Amniotic epithelial cell (primary cell): ENCODE measurements at regions not wholly inside any gene's neighbourhood (a gene's known extent, or its start where the extent isn't known, plus 50 kb on each side); places are given as distances from the start of the nearest gene placed in this dataset.

Source experiments
- DNase-seq: peaks from one replicate; pipeline ENCODE4 v3.0.0-alpha.2; 2010; ENCODE audit warnings: low read depth

- DNase-seq = no peak
Measured at GRCh38 chr1:212190169-212190568, 95.0 kb upstream of the PPP2R5A start.

DNA sequence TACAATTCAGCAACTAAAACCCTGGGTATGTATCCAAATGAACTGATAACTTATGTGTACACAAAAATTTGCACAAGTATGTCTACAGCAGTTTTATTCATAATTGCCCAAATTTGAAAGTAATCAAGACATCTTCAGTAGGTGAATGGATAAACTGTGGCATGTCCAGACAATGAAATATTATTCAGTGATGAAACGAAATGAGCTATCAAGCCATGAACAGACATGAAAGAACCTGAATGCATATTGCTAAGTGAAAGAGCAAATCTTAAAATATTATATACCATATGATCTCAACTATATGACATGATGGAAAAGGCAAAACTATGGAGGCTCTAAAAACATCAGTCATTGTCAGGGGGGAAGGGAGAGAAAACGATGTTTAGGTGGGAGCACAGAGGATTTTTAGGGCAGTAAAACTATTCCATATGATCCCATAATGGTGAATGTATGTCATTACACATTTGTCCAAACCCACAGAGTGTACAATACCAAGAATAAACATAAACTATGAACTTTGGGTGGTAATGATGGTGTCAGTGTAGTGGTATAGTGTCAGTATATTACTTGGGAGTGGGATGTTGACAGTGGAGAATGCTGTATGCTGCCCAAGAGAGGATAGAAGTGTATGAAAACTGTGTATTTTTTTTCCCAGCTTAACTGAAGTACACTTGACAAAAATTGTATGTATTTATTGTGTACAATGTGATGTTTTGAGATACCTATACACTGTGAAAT, 92.8 kb upstream of the PPP2R5A start:
- no peak for DNase-seq

DNA sequence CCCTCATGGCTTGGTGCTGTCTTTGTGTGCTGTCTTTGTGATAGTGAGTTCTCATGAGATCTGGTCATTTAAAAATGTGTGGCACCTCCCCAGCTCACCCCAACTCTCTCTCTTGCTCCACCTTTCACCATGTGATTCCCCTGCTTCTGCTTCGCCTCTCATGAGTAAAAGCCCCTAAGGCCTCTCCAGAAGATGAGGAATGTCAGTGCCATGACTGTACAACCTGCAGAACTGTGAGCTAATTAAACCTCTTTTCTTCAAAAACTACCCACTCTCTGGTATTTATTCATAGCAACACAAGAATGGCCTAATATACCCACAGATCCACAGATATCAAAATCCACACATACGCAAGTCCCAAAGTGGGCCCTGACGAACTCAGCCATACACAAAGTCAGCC, 88.9 kb upstream of the PPP2R5A start:
- no peak for DNase-seq

DNA sequence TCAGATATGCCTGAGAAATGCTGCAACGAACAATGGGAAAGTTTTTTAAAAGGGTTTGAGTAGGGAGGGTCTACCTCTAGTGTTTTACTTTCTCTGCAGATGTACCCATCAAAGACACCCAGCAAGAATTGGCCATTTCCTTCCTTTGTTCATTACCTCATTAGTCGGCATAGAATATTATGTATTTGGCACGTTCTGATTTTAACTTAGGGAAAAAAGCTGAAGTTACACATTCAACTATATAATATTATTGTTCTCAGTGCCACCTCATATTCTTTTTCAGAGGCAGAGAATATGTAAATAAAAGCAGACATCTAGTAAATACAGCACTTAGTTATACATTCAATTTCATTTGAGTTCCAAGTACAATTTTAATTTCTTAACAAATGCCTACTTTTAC, 83.7 kb upstream of the PPP2R5A start:
- no peak for DNase-seq

DNA sequence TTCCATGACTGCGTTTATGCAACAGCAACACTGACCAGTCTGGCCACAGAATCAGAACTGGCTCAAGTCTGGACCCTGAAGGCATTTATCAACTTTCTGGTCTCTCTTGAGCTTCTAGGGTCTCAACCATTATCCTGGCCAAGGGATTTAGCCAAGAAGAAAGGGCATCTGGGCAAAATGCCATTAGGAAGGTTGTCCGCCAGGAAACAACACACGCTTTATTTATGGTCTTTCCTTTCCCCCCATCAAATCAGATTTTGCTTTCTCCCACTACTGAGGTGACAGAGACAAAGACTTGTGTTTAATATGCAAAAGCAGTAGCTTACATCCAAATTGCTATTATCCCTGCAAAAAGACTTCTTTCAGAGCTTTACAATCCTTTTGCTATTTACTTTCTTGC, 81.6 kb upstream of the PPP2R5A start:
- no peak for DNase-seq

DNA sequence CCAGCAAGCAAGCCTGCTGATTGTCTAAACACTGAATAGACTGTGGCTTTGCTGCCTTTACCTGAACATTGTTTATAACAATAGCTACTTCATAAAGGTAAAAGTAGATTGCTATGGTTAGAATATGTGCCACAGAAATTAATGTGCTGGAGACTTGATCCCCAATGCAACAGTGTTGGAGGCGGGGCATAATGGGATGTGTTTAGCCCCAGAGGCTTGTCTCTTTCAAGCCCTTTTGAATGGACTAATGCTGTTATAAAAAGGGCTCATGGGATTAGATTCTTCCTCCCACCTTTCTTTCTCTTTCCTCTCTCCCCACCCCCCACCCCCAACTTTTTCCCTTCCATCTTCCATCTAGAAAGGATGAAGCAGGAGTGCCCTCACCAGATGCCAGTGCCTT, 80.2 kb upstream of the PPP2R5A start:
- DNase-seq = no peak

DNA sequence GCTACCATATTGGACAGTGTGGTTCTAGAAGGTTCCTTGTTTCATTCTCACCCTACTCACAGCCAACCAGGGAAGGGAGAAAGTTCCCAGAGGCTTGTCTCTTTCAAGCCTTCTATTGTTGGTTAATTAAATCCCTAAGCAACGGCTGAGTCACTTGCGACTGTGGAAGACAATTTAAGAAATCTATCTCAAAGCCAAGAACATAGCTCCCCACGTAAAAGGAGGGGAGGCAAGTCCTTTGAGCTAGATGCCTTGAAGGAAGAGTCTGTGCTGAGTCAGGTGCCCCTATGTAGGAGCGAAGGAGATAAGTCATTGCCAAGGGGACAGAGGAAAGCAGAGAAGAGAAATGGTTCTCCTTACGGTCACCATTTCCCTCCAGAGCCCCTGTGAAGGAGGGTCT, 79.4 kb upstream of the PPP2R5A start:
- DNase-seq = no peak

DNA sequence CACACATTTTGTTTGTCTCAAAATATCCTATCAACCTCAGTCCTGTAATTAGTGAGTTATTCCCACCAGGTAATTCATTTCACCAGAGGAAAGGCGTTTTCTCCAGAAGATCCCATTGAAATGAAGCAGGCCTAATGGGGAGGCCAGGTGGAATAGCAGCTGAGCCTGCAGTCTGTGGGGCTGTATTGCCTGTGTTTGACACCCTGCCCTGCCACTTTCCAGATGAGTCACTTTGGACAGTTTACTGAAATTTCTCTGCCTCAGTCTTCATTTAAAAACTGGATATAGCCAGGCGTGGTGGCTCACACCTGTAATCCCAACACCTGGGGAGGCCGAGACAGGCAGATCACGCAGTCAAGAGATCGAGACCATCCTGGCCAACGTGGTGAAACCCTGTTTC, 78.1 kb upstream of the PPP2R5A start:
- no peak for DNase-seq

DNA sequence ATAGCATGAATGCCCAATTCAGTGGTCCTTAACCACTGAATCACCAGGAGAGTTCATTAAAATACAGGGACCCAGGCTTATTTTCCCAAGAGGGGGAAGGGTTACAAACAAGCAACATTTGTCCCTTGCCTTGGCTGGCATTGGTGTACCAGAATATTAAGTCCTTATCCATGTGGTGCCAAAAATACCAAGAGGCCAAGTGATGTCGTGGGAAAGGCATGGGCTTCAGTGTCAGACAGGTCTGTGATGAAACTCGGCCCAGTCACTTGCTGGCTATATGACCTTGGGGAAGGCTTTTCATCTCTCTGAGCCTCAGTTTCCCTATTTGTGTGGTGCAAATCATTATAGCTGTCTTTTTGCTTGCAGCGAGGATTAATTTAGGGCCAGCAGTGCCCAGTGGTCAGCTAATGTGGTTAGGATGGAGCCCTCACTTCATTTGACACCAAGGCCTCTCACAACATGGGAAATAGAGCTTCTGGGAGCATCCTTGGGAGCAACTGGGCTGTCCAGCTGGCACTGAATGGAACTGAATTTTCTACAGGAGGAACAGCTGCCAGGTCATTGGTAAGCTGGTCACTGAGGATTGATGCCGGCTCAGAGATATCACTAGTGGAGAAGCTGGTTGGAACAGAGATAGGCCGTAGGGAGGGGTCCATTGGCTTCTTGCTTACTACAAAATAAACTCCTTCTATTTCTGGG, 77.2 kb upstream of the PPP2R5A start:
- no peak for DNase-seq

- no peak for DNase-seq
Measured at GRCh38 chr1:212208978-212209644, 76.1 kb upstream of the PPP2R5A start.

- no peak for DNase-seq
Measured at GRCh38 chr1:212211371-212211770, 73.8 kb upstream of the PPP2R5A start.

GRCh38 chr1:212212343-212212742, 72.9 kb upstream of the PPP2R5A start:
- no peak for DNase-seq

- peak; percentile 59 for DNase-seq
Measured at GRCh38 chr1:212212906-212213305, 72.3 kb upstream of the PPP2R5A start.

GRCh38 chr1:212213784-212214183, 71.4 kb upstream of the PPP2R5A start:
- no peak for DNase-seq

GRCh38 chr1:212214325-212214724, 70.9 kb upstream of the PPP2R5A start:
- DNase-seq = no peak

GRCh38 chr1:212215910-212216309, 69.3 kb upstream of the PPP2R5A start:
- no peak for DNase-seq

DNA sequence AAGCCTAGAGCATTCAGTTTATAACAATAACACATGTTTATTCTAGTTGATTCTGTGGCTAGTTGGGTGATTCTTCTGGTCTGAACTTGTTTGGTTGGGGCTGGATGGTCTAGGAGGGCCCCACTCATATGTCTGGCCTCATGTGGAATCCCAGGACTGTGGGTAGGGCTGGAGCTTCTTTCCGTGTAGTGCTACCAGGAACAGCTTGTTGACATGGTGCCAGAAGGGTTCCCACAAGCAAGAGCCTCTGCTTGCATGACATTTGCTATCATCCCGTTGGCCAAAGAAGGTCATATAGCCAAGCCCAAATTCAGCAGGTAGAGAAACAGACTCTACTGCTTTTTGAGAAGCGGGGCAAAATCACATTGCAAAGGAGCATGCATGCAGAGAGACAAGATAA, 67.6 kb upstream of the PPP2R5A start:
- DNase-seq = no peak

GRCh38 chr1:212218065-212218464, 67.1 kb upstream of the PPP2R5A start:
- DNase-seq = no peak

- peak; percentile 92 for DNase-seq
Measured at GRCh38 chr1:212218911-212219310, 66.3 kb upstream of the PPP2R5A start.

GRCh38 chr1:212219679-212220463, 65.3 kb upstream of the PPP2R5A start:
- peak; percentile 97 for DNase-seq

DNA sequence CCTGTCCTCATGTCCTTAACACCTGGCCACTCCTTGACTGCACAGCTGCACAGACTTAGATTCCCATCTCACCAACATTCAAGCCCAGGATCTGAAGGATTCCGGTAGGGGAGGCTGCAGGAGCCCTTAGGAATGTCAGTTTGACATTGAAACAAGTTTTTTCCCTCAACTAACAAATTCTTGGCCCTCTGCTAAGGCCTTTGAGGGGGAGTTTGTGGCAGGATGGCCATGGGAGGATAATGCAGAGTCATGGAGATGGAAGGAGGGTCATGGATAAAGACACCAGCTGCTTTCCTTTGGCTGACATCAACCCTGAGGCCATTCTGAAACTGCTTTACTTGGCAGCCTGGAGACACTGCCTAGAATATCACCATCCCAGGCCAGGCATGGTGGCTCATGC, 63.4 kb upstream of the PPP2R5A start:
- DNase-seq = peak; percentile 52

- no peak for DNase-seq
Measured at GRCh38 chr1:212224102-212224501, 61.1 kb upstream of the PPP2R5A start.
